SK-N-SH (cell line): ENCODE measurements at regions not wholly inside any gene's neighbourhood (a gene's known extent, or its start where the extent isn't known, plus 50 kb on each side); places are given as distances from the start of the nearest gene placed in this dataset.

Source experiments
- CTCF ChIA-PET: fragments of 300-600, 350-600 bp; formaldehyde crosslinking; extraction: SDS; loops from one replicate; lab custom pipeline; 2021; lab: Yijun Ruan, JAX
- POLR2A ChIA-PET: fragments of 350-600 bp; sonication (Branson Sonifier 250); formaldehyde crosslinking; extraction: SDS; loops from one replicate; lab custom pipeline; 2020; ENCODE audit warnings: antibody characterized with exemption, inconsistent platforms; lab: Yijun Ruan, JAX
- DNase-seq: peaks from one replicate; pipeline ENCODE4 v3.0.0; 2012
- H2AFZ ChIP-seq: fragments of 200-600 bp; sonication (generic); 2 replicates; pipeline ENCODE4 v1.8.1; 2016; ENCODE audit warnings: antibody characterized with exemption, mild to moderate bottlenecking, low read depth
- H3F3A ChIP-seq: fragments of 200-600 bp; sonication (generic); replicated peaks from 2 replicates; pipeline ENCODE3; 2016; ENCODE audit warnings: antibody characterized with exemption, mild to moderate bottlenecking; ENCODE audit not compliant: insufficient read depth
- H3K27ac ChIP-seq, 2 experiments: fragments of 200-500 bp in 1 of 2; fragments of 200-600 bp in 1 of 2; sonication (Bioruptor generic) in 1 of 2; sonication (generic), shearing (Covaris generic) in 1 of 2; 2 replicates each; pipeline versions ENCODE4 v1.5.1 to v1.6.1; 2014 to 2016; ENCODE audit warnings: low read depth in 2 of 2, inconsistent platforms in 1 of 2, low read length in 1 of 2, mild to moderate bottlenecking in 1 of 2, mixed read lengths in 1 of 2
- H3K27me3 ChIP-seq: fragments of 200-600 bp; sonication (generic), shearing (Covaris generic); 2 replicates; pipeline ENCODE4 v1.6.1; 2016; ENCODE audit warnings: mixed run types; ENCODE audit not compliant: insufficient read depth
- H3K36me3 ChIP-seq, 2 experiments: fragments of 200-500 bp in 1 of 2; fragments of 200-600 bp in 1 of 2; sonication (Bioruptor generic) in 1 of 2; sonication (generic) in 1 of 2; replicated peaks in 1 of 2; 2 replicates each; pipeline versions ENCODE3 to v1.5.1; 2014 to 2016; ENCODE audit warnings: low read length in 1 of 2, mild to moderate bottlenecking in 1 of 2; ENCODE audit not compliant: insufficient read depth in 2 of 2, control insufficient read depth in 1 of 2
- H3K4me1 ChIP-seq, 2 experiments: fragments of 200-500 bp in 1 of 2; fragments of 200-600 bp in 1 of 2; sonication (Bioruptor generic) in 1 of 2; sonication (generic), shearing (Covaris generic) in 1 of 2; 2 replicates each; pipeline versions ENCODE4 v1.5.1 to v1.6.1; 2014 to 2016; ENCODE audit warnings: low read depth in 1 of 2, low read length in 1 of 2, mixed run types in 1 of 2; ENCODE audit not compliant: insufficient read depth in 2 of 2, control insufficient read depth in 1 of 2
- H3K4me2 ChIP-seq: fragments of 200-600 bp; sonication (generic), shearing (Covaris generic); 2 replicates; pipeline ENCODE4 v1.6.1; 2017; ENCODE audit warnings: mixed run types
- H3K4me3 ChIP-seq, 2 experiments: fragments of 200-500 bp in 1 of 2; fragments of 200-600 bp in 1 of 2; sonication (Bioruptor generic) in 1 of 2; sonication (generic), shearing (Covaris generic) in 1 of 2; 2 replicates each; pipeline versions ENCODE4 v1.5.1 to v1.8.1; 2014 to 2016; ENCODE audit warnings: low read depth in 2 of 2, inconsistent platforms in 1 of 2, low read length in 1 of 2, mild to moderate bottlenecking in 1 of 2, mixed read lengths in 1 of 2, moderate library complexity in 1 of 2
- H3K79me2 ChIP-seq: fragments of 200-600 bp; sonication (generic); 2 replicates; pipeline ENCODE4 v1.8.1; 2017; ENCODE audit warnings: mild to moderate bottlenecking; ENCODE audit not compliant: insufficient read depth
- H3K9ac ChIP-seq: fragments of 200-600 bp; sonication (generic); 2 replicates; pipeline ENCODE4 v1.6.1; 2017; ENCODE audit warnings: mixed run types
- H3K9me2 ChIP-seq: fragments of 200-600 bp; sonication (generic); 2 replicates; pipeline ENCODE4 v1.6.1; 2017; ENCODE audit warnings: mixed run types
- H3K9me3 ChIP-seq: fragments of 200-600 bp; sonication (generic); 2 replicates; pipeline ENCODE4 v1.6.1; 2017; ENCODE audit warnings: mixed run types, mild to moderate bottlenecking, moderate library complexity
- H4K20me1 ChIP-seq: fragments of 200-600 bp; sonication (generic); 2 replicates; pipeline ENCODE4 v1.6.1; 2017; ENCODE audit warnings: mild to moderate bottlenecking, mixed run types; ENCODE audit not compliant: insufficient read depth
- CTCF ChIP-seq: fragments of 200-600 bp; sonication (generic); IDR thresholded peaks from 2 replicates; pipeline ENCODE4 v1.6.1; 2017; ENCODE audit warnings: antibody characterized with exemption, mild to moderate bottlenecking, moderate library complexity
- EP300 ChIP-seq, 2 experiments: IDR thresholded peaks; 2 replicates each; pipeline versions ENCODE4 v1.4.0 to v1.6.1; 2012; ENCODE audit warnings: borderline replicate concordance in 1 of 2, low read depth in 1 of 2, low read length in 1 of 2
- EZH2phosphoT487 ChIP-seq: fragments of 200-600 bp; sonication (generic); IDR thresholded peaks from 2 replicates; pipeline ENCODE4 v1.6.1; 2017; ENCODE audit warnings: low read depth, mixed run types, mild to moderate bottlenecking, antibody characterized with exemption, moderate library complexity, borderline replicate concordance
- FOSL2 ChIP-seq: IDR thresholded peaks from 2 replicates; pipeline ENCODE4 v1.4.0; 2012; ENCODE audit warnings: low read depth, mild to moderate bottlenecking, moderate library complexity, borderline replicate concordance
- JUND ChIP-seq: IDR thresholded peaks from 2 replicates; pipeline ENCODE4 v1.4.0; 2012
- MEF2A ChIP-seq: IDR thresholded peaks from 2 replicates; pipeline ENCODE4 v1.4.0; 2012; ENCODE audit warnings: low read depth, borderline replicate concordance
- MXI1 ChIP-seq: IDR thresholded peaks from 2 replicates; pipeline ENCODE4 v1.6.1; 2012; ENCODE audit warnings: mild to moderate bottlenecking, low read depth, low read length, improper control_type of control experiment
- NFIC ChIP-seq: IDR thresholded peaks from 2 replicates; pipeline ENCODE4 v1.4.0; 2012; ENCODE audit warnings: borderline replicate concordance
- PBX3 ChIP-seq: IDR thresholded peaks from 2 replicates; pipeline ENCODE4; 2012
- RCOR1 ChIP-seq: fragments of 150-350 bp; IDR thresholded peaks from 2 replicates; pipeline ENCODE4 v1.6.1; 2017; ENCODE audit warnings: antibody characterized with exemption, low read length
- TCF12 ChIP-seq: IDR thresholded peaks from 2 replicates; pipeline ENCODE4 v1.4.0; 2012
- YY1 ChIP-seq: IDR thresholded peaks from 2 replicates; pipeline ENCODE4 v1.4.0; 2012; ENCODE audit warnings: low read depth, mild to moderate bottlenecking
- WGBS: methylation state at CpG from one replicate; pipeline ENCODE4 v1.1.6; 2017; ENCODE audit warnings: low lambda C conversion rate; 5-methylcytosine and 5-hydroxymethylcytosine counted together
- TF ChIP-seq, protein P1 (sequence below): IDR thresholded peaks from 2 replicates; pipeline ENCODE4 v1.4.0; 2012; ENCODE audit warnings: low read depth

GRCh38 chr10:4431114-4431863, 394.7 kb upstream of the AKR1E2 start:
- ChIA-PET POLR2A (no interaction called here), CTCF (no interaction called here)
- WGBS = 73% methylated on average over 11 of the region's 11 CpGs
- no peaks in the 10 kb centered on the region; a peak in 1 of 4 replicates for H3K4me1 ChIP-seq
- H2AFZ ChIP-seq = peak overlapping the region; percentile 24; the same call in 1 of the 2 replicates
- H3K36me3 ChIP-seq = peaks cover 0 to 3% of the 10 kb centered on the region in 2 experiments
- no peaks in the 10 kb centered on the region for H3K9me3 ChIP-seq
- H4K20me1 ChIP-seq = no peaks in the 10 kb centered on the region
- no peaks in the 10 kb centered on the region for H3K9me2 ChIP-seq
- H3F3A ChIP-seq = no peaks in the 10 kb centered on the region
- no peak overlapping the region for H3K27ac ChIP-seq
- no peak overlapping the region for H3K4me3 ChIP-seq
- H3K27me3 ChIP-seq = no peaks in the 10 kb centered on the region
- TF ChIP-seq YY1 = no peak
- TF ChIP-seq NFIC = no peak
- peak; percentile 52 for TF ChIP-seq PBX3
- TF ChIP-seq TCF12 = 0 out of 2 replicates have a peak, but pooled peaks have one; percentile 5
- TF ChIP-seq EZH2phosphoT487 = no peak
- TF ChIP-seq MEF2A = no peak
- TF ChIP-seq JUND = peak; percentile 37; the same call in 1 of the 2 replicates
- 0 out of 2 replicates have a peak, but pooled peaks have one; percentile 34 for TF ChIP-seq FOSL2
- TF ChIP-seq EP300 (IDR thresholded peaks at IDR 0.05; ENCODE audit: borderline replicate concordance in 1 of 2, low read depth in 1 of 2, low read length in 1 of 2) = 0 out of 4 replicates have a peak, but pooled peaks of 1 of the 2 experiments have one; percentile 15
- TF ChIP-seq, all 33 proteins: peak for 5
- no peaks in the 10 kb centered on the region for H3K79me2 ChIP-seq
- H3K9ac ChIP-seq = no peak overlapping the region
- DNase-seq = no peak
- no peak overlapping the region for H3K4me2 ChIP-seq

- POLR2A ChIA-PET = no interaction called here
- WGBS = 93% methylated on average over 9 of the region's 9 CpGs
Observed at GRCh38 chr10:4429571-4429970, 396.4 kb upstream of the AKR1E2 start.

More at GRCh38 chr10:4429571-4429970, 396.4 kb upstream of the AKR1E2 start:
- Histone ChIP-seq H2AFZ (no peak overlapping the region), H3K4me2 (no peak overlapping the region), H3F3A (no peaks in the 10 kb centered on the region), H3K27me3 (no peaks in the 10 kb centered on the region), H3K79me2 (no peaks in the 10 kb centered on the region), H3K9me2 (no peaks in the 10 kb centered on the region), H3K9me3 (no peaks in the 10 kb centered on the region), H3K4me3 (no peak overlapping the region), H3K9ac (no peak overlapping the region), H3K4me1 (no peaks in the 10 kb centered on the region; a peak in 1 of 4 replicates), H3K27ac (no peak overlapping the region), H4K20me1 (no peaks in the 10 kb centered on the region), H3K36me3 (peaks cover 0 to 3% of the 10 kb centered on the region in 2 experiments)
- no peak for TF ChIP-seq CTCF
- no peak for TF ChIP-seq MXI1
- TF ChIP-seq RCOR1 = no peak
- no peak for TF ChIP-seq EP300 (IDR thresholded peaks at IDR 0.05; ENCODE audit: borderline replicate concordance in 1 of 2, low read depth in 1 of 2, low read length in 1 of 2)
- TF ChIP-seq, protein P1, sequence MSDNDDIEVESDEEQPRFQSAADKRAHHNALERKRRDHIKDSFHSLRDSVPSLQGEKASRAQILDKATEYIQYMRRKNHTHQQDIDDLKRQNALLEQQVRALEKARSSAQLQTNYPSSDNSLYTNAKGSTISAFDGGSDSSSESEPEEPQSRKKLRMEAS = no peak
- CTCF ChIA-PET = no interaction called here
- DNase-seq = no peak
